GM23338 (cell line): ENCODE measurements at regions not wholly inside any gene's neighbourhood (a gene's known extent, or its start where the extent isn't known, plus 50 kb on each side); places are given as distances from the start of the nearest gene placed in this dataset.

Source experiments
- ATAC-seq: fragments of 200-7000 bp; cut with Tn5 transposase; 3 replicates; pipeline ENCODE4 v1.9.1; 2020
- DNase-seq: peaks from one replicate; pipeline ENCODE4 v3.0.0-alpha.2; 2015; ENCODE audit warnings: low spot score
- H2AFZ ChIP-seq: fragments of 200-600 bp; sonication (generic); 2 replicates; pipeline ENCODE4 v1.8.0; 2016; ENCODE audit warnings: antibody characterized with exemption, mild to moderate bottlenecking, moderate library complexity
- H3F3A ChIP-seq: fragments of 200-600 bp; sonication (generic); replicated peaks from 2 replicates; pipeline ENCODE4 v1.8.0; 2017; ENCODE audit warnings: antibody characterized with exemption, mixed run types, low read depth
- H3K27ac ChIP-seq: fragments of 200-600 bp; sonication (generic); 2 replicates; pipeline ENCODE4 v1.6.1; 2016; ENCODE audit warnings: low read depth
- H3K27me3 ChIP-seq: fragments of 200-600 bp; sonication (generic); 2 replicates; pipeline ENCODE4 v1.8.0; 2016; ENCODE audit warnings: mild to moderate bottlenecking, mixed run types, moderate library complexity; ENCODE audit not compliant: insufficient read depth
- H3K36me3 ChIP-seq: fragments of 200-600 bp; sonication (generic); 2 replicates; pipeline ENCODE4 v1.8.0; 2016; ENCODE audit warnings: mild to moderate bottlenecking; ENCODE audit not compliant: insufficient read depth
- H3K4me1 ChIP-seq: fragments of 200-600 bp; sonication (generic); 2 replicates; pipeline ENCODE4 v1.8.0; 2016; ENCODE audit warnings: mild to moderate bottlenecking, moderate library complexity; ENCODE audit not compliant: insufficient read depth
- H3K4me2 ChIP-seq: fragments of 200-600 bp; sonication (generic); 2 replicates; pipeline ENCODE4 v1.7.1; 2017; ENCODE audit warnings: mixed run types
- H3K4me3 ChIP-seq: fragments of 200-600 bp; sonication (generic); 2 replicates; pipeline ENCODE4 v1.6.1; 2016; ENCODE audit warnings: mixed run types
- H3K79me2 ChIP-seq: fragments of 200-600 bp; sonication (generic); replicated peaks from 2 replicates; pipeline ENCODE4 v1.8.0; 2017; ENCODE audit warnings: mild to moderate bottlenecking; ENCODE audit not compliant: insufficient read depth
- H3K9me2 ChIP-seq: fragments of 200-600 bp; sonication (generic); 2 replicates; pipeline ENCODE4 v1.8.0; 2017; ENCODE audit not compliant: insufficient read depth
- H4K20me1 ChIP-seq: fragments of 200-600 bp; sonication (generic); replicated peaks from 2 replicates; pipeline ENCODE4 v1.8.0; 2017; ENCODE audit warnings: mild to moderate bottlenecking; ENCODE audit not compliant: insufficient read depth
- H3K27ac Mint-ChIP-seq: 2 replicates; pipeline ENCODE4 v1.8.0; 2020; ENCODE audit warnings: inconsistent platforms, mild to moderate bottlenecking, moderate library complexity, mixed read lengths
- H3K27me3 Mint-ChIP-seq: 3 replicates; pipeline ENCODE4 v1.8.0; 2022; ENCODE audit warnings: low read depth, mild to moderate bottlenecking, moderate library complexity, mixed read lengths, inconsistent platforms; ENCODE audit not compliant: insufficient read depth, poor library complexity
- H3K36me3 Mint-ChIP-seq: 3 replicates; pipeline ENCODE4 v1.8.0; 2021; ENCODE audit warnings: low read depth, mild to moderate bottlenecking, inconsistent platforms, moderate library complexity, mixed read lengths
- H3K4me1 Mint-ChIP-seq: 3 replicates; pipeline ENCODE4 v1.8.0; 2020; ENCODE audit warnings: mild to moderate bottlenecking, inconsistent platforms, mixed read lengths
- H3K4me3 Mint-ChIP-seq: 3 replicates; pipeline ENCODE4 v1.8.0; 2021; ENCODE audit warnings: moderate library complexity, mild to moderate bottlenecking, inconsistent platforms, mixed read lengths
- H3K9me3 Mint-ChIP-seq: 3 replicates; pipeline ENCODE4 v1.8.0; 2020; ENCODE audit warnings: moderate library complexity, mild to moderate bottlenecking, inconsistent platforms, mixed read lengths
- CREB1 ChIP-seq: fragments of 250-450 bp; sonication (Bioruptor Pico); IDR thresholded peaks from 2 replicates; pipeline ENCODE4 v1.5.0; 2020; ENCODE audit warnings: low read depth, mild to moderate bottlenecking, moderate library complexity
- EZH2 ChIP-seq: fragments of 200-600 bp; sonication (generic); IDR thresholded peaks from one replicate; pipeline ENCODE4 v1.8.0; 2017; ENCODE audit warnings: antibody characterized with exemption, mild to moderate bottlenecking, low read depth; ENCODE audit not compliant: unreplicated experiment
- EZH2phosphoT487 ChIP-seq: fragments of 200-600 bp; sonication (generic); IDR thresholded peaks from one replicate; pipeline ENCODE4 v1.8.1; 2018; ENCODE audit warnings: antibody characterized with exemption; ENCODE audit not compliant: unreplicated experiment
- JUNB ChIP-seq: IDR thresholded peaks from one replicate; pipeline ENCODE4 v1.6.1; 2016; ENCODE audit warnings: antibody characterized with exemption; ENCODE audit not compliant: unreplicated experiment
- NANOG ChIP-seq: IDR thresholded peaks from 2 replicates; pipeline ENCODE4 v1.6.1; 2016; ENCODE audit warnings: antibody characterized with exemption, borderline replicate concordance
- POLR2AphosphoS5 ChIP-seq: IDR thresholded peaks from 2 replicates; pipeline ENCODE4 v1.6.1; 2016; ENCODE audit warnings: antibody characterized with exemption, low read depth
- STAT1 ChIP-seq: IDR thresholded peaks from one replicate; pipeline ENCODE4 v1.6.1; 2016; ENCODE audit warnings: antibody characterized with exemption; ENCODE audit not compliant: unreplicated experiment
- ZNF114 ChIP-seq: fragments of 250-450 bp; sonication (Bioruptor Pico); IDR thresholded peaks from 2 replicates; pipeline ENCODE4 v1.5.0; 2020; ENCODE audit warnings: mild to moderate bottlenecking, moderate library complexity
- ZNF331 ChIP-seq: fragments of 250-450 bp; sonication (Bioruptor Pico); IDR thresholded peaks from 2 replicates; pipeline ENCODE4 v1.5.0; 2020; ENCODE audit warnings: low read depth, mild to moderate bottlenecking, moderate library complexity
- TF ChIP-seq, protein P1 (sequence below): IDR thresholded peaks from one replicate; pipeline ENCODE4 v1.6.1; 2018; ENCODE audit warnings: antibody characterized with exemption; ENCODE audit not compliant: unreplicated experiment
- TF ChIP-seq, protein P2 (sequence below), 2 experiments: fragments of 200-600 bp in 1 of 2; sonication (generic) in 1 of 2; conservative IDR thresholded peaks; 2 replicates each; pipeline versions ENCODE4 v1.5.1 to v1.6.1; 2016 to 2017; ENCODE audit warnings: antibody characterized with exemption in 2 of 2, low read depth in 2 of 2, mild to moderate bottlenecking in 2 of 2, moderate library complexity in 1 of 2
- TF ChIP-seq, protein P3 (sequence below): fragments of 250-450 bp; sonication (Bioruptor Pico); IDR thresholded peaks from 2 replicates; pipeline ENCODE4 v1.5.0; 2020; ENCODE audit warnings: mild to moderate bottlenecking, moderate library complexity
- TF ChIP-seq, protein P4 (sequence below): IDR thresholded peaks from 2 replicates; pipeline ENCODE4 v1.6.1; 2016; ENCODE audit warnings: antibody characterized with exemption

DNA sequence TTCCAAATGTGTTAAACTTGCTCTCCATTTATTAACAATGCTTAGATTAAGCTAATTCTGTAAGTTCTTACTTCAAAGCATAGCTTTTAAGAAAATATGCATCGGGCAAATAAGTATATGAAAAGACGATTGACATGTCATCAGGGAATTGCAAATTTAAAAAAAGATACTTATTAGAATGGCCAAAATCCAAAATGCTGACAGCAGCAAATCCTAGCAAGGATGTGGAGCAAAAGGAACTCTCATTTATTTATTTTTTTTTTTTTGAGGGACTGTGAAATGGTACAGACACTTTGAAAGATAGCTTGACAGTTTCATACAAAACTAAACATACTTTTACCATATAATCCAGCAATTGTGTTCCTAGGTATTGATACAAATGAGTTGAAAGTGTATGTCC lies 779.5 kb upstream of the MDGA2 start:
- Histone ChIP-seq H2AFZ (no peak overlapping the region), H3K4me2 (no peak overlapping the region), H3K4me3 (no peak overlapping the region), H3K27ac (no peak overlapping the region), H3K9me2 (no peaks in the 10 kb centered on the region), H3K4me1 (peaks cover under 1% of the 10 kb centered on the region; the same call in 1 of the 2 replicates), H3K27me3 (no peaks in the 10 kb centered on the region), H3K79me2 (no peaks in the 10 kb centered on the region), H3K36me3 (no peaks in the 10 kb centered on the region), H3F3A (no peaks in the 10 kb centered on the region), H4K20me1 (no peaks in the 10 kb centered on the region)
- Mint-ChIP-seq H3K27me3 (no peaks in the 10 kb centered on the region), H3K36me3 (no peaks in the 10 kb centered on the region), H3K4me3 (no peak overlapping the region), H3K9me3 (no peaks in the 10 kb centered on the region), H3K4me1 (peaks cover 2% of the 10 kb centered on the region; the same call in 1 of the 3 replicates), H3K27ac (no peak overlapping the region)
- DNase-seq, result no peak
- TF ChIP-seq, protein P1, sequence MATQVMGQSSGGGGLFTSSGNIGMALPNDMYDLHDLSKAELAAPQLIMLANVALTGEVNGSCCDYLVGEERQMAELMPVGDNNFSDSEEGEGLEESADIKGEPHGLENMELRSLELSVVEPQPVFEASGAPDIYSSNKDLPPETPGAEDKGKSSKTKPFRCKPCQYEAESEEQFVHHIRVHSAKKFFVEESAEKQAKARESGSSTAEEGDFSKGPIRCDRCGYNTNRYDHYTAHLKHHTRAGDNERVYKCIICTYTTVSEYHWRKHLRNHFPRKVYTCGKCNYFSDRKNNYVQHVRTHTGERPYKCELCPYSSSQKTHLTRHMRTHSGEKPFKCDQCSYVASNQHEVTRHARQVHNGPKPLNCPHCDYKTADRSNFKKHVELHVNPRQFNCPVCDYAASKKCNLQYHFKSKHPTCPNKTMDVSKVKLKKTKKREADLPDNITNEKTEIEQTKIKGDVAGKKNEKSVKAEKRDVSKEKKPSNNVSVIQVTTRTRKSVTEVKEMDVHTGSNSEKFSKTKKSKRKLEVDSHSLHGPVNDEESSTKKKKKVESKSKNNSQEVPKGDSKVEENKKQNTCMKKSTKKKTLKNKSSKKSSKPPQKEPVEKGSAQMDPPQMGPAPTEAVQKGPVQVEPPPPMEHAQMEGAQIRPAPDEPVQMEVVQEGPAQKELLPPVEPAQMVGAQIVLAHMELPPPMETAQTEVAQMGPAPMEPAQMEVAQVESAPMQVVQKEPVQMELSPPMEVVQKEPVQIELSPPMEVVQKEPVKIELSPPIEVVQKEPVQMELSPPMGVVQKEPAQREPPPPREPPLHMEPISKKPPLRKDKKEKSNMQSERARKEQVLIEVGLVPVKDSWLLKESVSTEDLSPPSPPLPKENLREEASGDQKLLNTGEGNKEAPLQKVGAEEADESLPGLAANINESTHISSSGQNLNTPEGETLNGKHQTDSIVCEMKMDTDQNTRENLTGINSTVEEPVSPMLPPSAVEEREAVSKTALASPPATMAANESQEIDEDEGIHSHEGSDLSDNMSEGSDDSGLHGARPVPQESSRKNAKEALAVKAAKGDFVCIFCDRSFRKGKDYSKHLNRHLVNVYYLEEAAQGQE, result no peak
- TF ChIP-seq, protein P2, sequence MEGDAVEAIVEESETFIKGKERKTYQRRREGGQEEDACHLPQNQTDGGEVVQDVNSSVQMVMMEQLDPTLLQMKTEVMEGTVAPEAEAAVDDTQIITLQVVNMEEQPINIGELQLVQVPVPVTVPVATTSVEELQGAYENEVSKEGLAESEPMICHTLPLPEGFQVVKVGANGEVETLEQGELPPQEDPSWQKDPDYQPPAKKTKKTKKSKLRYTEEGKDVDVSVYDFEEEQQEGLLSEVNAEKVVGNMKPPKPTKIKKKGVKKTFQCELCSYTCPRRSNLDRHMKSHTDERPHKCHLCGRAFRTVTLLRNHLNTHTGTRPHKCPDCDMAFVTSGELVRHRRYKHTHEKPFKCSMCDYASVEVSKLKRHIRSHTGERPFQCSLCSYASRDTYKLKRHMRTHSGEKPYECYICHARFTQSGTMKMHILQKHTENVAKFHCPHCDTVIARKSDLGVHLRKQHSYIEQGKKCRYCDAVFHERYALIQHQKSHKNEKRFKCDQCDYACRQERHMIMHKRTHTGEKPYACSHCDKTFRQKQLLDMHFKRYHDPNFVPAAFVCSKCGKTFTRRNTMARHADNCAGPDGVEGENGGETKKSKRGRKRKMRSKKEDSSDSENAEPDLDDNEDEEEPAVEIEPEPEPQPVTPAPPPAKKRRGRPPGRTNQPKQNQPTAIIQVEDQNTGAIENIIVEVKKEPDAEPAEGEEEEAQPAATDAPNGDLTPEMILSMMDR (conservative IDR thresholded peaks at IDR 0.05; ENCODE audit: low read depth in 2 of 2), result no peak
- TF ChIP-seq ZNF331 (CRISPR knock-in tag), result no peak
- TF ChIP-seq EZH2, result no peak
- no peak for TF ChIP-seq CREB1 (CRISPR knock-in tag)
- TF ChIP-seq POLR2AphosphoS5, result no peak
- TF ChIP-seq, protein P3, sequence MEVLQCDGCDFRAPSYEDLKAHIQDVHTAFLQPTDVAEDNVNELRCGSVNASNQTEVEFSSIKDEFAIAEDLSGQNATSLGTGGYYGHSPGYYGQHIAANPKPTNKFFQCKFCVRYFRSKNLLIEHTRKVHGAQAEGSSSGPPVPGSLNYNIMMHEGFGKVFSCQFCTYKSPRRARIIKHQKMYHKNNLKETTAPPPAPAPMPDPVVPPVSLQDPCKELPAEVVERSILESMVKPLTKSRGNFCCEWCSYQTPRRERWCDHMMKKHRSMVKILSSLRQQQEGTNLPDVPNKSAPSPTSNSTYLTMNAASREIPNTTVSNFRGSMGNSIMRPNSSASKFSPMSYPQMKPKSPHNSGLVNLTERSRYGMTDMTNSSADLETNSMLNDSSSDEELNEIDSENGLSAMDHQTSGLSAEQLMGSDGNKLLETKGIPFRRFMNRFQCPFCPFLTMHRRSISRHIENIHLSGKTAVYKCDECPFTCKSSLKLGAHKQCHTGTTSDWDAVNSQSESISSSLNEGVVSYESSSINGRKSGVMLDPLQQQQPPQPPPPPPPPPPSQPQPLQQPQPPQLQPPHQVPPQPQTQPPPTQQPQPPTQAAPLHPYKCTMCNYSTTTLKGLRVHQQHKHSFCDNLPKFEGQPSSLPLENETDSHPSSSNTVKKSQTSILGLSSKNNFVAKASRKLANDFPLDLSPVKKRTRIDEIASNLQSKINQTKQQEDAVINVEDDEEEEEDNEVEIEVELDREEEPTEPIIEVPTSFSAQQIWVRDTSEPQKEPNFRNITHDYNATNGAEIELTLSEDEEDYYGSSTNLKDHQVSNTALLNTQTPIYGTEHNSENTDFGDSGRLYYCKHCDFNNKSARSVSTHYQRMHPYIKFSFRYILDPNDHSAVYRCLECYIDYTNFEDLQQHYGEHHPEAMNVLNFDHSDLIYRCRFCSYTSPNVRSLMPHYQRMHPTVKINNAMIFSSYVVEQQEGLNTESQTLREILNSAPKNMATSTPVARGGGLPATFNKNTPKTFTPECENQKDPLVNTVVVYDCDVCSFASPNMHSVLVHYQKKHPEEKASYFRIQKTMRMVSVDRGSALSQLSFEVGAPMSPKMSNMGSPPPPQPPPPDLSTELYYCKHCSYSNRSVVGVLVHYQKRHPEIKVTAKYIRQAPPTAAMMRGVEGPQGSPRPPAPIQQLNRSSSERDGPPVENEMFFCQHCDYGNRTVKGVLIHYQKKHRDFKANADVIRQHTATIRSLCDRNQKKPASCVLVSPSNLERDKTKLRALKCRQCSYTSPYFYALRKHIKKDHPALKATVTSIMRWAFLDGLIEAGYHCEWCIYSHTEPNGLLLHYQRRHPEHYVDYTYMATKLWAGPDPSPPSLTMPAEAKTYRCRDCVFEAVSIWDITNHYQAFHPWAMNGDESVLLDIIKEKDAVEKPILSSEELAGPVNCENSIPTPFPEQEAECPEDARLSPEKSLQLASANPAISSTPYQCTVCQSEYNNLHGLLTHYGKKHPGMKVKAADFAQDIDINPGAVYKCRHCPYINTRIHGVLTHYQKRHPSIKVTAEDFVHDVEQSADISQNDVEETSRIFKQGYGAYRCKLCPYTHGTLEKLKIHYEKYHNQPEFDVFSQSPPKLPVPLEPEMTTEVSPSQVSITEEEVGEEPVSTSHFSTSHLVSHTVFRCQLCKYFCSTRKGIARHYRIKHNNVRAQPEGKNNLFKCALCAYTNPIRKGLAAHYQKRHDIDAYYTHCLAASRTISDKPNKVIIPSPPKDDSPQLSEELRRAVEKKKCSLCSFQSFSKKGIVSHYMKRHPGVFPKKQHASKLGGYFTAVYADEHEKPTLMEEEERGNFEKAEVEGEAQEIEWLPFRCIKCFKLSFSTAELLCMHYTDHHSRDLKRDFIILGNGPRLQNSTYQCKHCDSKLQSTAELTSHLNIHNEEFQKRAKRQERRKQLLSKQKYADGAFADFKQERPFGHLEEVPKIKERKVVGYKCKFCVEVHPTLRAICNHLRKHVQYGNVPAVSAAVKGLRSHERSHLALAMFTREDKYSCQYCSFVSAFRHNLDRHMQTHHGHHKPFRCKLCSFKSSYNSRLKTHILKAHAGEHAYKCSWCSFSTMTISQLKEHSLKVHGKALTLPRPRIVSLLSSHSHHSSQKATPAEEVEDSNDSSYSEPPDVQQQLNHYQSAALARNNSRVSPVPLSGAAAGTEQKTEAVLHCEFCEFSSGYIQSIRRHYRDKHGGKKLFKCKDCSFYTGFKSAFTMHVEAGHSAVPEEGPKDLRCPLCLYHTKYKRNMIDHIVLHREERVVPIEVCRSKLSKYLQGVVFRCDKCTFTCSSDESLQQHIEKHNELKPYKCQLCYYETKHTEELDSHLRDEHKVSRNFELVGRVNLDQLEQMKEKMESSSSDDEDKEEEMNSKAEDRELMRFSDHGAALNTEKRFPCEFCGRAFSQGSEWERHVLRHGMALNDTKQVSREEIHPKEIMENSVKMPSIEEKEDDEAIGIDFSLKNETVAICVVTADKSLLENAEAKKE, result no peak
- no peak for TF ChIP-seq STAT1
- TF ChIP-seq NANOG, result no peak
- TF ChIP-seq JUNB, result no peak
- TF ChIP-seq EZH2phosphoT487, result no peak
- TF ChIP-seq ZNF114, result no peak
- TF ChIP-seq, protein P4, sequence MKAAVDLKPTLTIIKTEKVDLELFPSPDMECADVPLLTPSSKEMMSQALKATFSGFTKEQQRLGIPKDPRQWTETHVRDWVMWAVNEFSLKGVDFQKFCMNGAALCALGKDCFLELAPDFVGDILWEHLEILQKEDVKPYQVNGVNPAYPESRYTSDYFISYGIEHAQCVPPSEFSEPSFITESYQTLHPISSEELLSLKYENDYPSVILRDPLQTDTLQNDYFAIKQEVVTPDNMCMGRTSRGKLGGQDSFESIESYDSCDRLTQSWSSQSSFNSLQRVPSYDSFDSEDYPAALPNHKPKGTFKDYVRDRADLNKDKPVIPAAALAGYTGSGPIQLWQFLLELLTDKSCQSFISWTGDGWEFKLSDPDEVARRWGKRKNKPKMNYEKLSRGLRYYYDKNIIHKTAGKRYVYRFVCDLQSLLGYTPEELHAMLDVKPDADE, result no peak
- no peak for ATAC-seq
